ENCODE measurements at regions not wholly inside any gene's neighbourhood (a gene's known extent, or its start where the extent isn't known, plus 50 kb on each side); places are given as distances from the start of the nearest gene placed in this dataset.

DNA sequence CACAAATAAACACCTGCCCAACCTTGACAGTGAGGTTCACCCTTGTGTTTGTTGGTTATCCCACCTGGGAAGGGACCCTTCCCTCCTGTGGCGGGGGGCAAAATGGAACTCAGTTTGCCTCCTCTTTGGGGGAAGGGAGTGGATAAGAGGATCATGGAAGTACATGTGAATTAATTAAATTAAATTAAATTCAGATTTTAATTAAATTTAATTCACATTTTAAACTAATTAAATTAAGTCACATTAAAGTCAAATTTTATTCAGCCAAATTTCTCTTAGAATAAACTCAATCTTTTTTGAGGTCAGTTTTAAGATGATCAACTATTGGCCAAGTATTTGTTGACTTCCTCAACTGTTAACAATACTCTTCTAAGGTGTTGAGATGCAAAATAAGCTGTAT, 252.4 kb upstream of the AJAP1 start:
- H3K4me3 ChIP-seq: no peak overlapping the region
- TF ChIP-seq CTCF (IDR thresholded peaks at IDR 0.05) (no peak), POLR2A (IDR thresholded peaks at IDR 0.05) (no peak)
- no peaks in the 10 kb centered on the region for H3K9me3 ChIP-seq
- no peak overlapping the region for H3K27ac ChIP-seq
- H3K4me1 ChIP-seq: no peaks in the 10 kb centered on the region
- H3K27me3 ChIP-seq: no peaks in the 10 kb centered on the region
- H3K36me3 ChIP-seq: no peaks in the 10 kb centered on the region
- DNase-seq: no peak
- intact Hi-C loops (cut with DNase I; ENCODE audit: low total_unique reads): no loop called here

DNA sequence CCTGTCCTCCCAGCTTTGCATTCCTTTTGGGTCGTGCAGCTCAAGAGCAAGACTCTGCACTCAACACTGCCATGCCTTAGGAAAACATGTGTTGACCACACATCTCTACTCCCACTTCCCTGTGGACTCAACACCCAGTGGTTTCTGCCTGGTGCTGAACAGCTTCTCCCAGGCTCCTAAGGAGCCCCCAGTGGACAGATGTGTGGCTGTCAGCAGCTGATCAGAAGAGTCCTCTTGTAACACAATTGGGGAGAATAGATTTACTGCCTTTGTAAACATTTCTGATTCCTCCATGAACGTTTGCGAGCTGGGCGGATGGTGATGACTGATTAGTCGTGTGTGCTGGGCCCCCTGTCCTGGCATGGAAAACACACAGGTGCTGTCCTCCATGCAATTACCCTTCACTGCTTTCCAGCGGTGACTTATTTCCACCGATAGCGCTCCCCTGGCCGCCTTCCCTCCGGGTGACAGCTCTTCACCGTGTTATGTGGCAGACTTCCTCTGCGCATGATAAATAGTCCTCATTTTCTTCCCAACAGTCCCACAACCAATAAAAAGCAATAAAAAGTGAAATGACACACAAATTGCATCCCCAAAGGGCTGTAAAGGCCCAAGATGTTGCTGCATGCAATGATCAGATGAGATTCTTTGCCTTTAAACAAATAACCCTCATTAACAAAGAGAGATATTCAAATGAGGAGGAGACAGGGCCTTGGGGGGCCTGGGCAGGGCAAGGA, 249.4 kb upstream of the AJAP1 start:
- Histone ChIP-seq H3K9me3 (no peaks in the 10 kb centered on the region), H3K4me3 (no peak overlapping the region), H3K27ac (no peak overlapping the region), H3K27me3 (no peaks in the 10 kb centered on the region), H3K4me1 (no peaks in the 10 kb centered on the region), H3K36me3 (no peaks in the 10 kb centered on the region)
- DNase-seq: no peak
- intact Hi-C loops (cut with DNase I; ENCODE audit: low total_unique reads): no loop called here
- no peak for TF ChIP-seq POLR2A (IDR thresholded peaks at IDR 0.05)
- no peak for TF ChIP-seq CTCF (IDR thresholded peaks at IDR 0.05)

GRCh38 chr1:4407851-4408250, 246.6 kb upstream of the AJAP1 start:
- no peaks in the 10 kb centered on the region for H3K9me3 ChIP-seq
- intact Hi-C loops (cut with DNase I; ENCODE audit: low total_unique reads): no loop called here
- TF ChIP-seq POLR2A (IDR thresholded peaks at IDR 0.05) (no peak), CTCF (IDR thresholded peaks at IDR 0.05) (no peak)
- H3K4me1 ChIP-seq: no peaks in the 10 kb centered on the region
- no peak overlapping the region for H3K27ac ChIP-seq
- no peaks in the 10 kb centered on the region for H3K36me3 ChIP-seq
- H3K4me3 ChIP-seq: no peak overlapping the region
- no peaks in the 10 kb centered on the region for H3K27me3 ChIP-seq
- DNase-seq: no peak

DNA sequence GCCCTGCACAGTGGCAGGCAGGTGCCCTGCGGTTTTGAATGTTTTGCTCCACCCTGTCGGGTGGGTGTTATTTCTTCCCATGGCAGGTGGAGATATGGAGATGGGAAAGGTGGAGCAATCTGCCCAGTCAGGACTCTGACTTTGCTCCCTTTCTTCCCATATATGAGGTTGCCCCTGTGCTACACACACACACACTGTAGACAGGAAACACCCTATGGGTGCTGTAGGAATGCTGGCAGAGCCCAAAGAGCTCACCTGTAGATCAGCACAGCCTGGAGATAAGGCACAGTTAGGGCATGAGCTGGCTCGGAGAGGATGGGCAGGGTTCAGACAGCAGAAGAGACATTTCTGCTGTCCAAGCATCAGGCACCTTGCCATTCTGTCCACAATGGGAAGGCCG, 246.0 kb upstream of the AJAP1 start:
- no peak overlapping the region for H3K4me3 ChIP-seq
- no peak for TF ChIP-seq CTCF (IDR thresholded peaks at IDR 0.05)
- TF ChIP-seq POLR2A (IDR thresholded peaks at IDR 0.05): no peak
- no peaks in the 10 kb centered on the region for H3K9me3 ChIP-seq
- no peaks in the 10 kb centered on the region for H3K27me3 ChIP-seq
- H3K36me3 ChIP-seq: no peaks in the 10 kb centered on the region
- no peak for DNase-seq
- no peaks in the 10 kb centered on the region for H3K4me1 ChIP-seq
- H3K27ac ChIP-seq: no peak overlapping the region
- intact Hi-C loops (cut with DNase I; ENCODE audit: low total_unique reads): no loop called here

- no peak for DNase-seq
Measured at GRCh38 chr1:4411862-4412261, 242.5 kb upstream of the AJAP1 start.

More at GRCh38 chr1:4411862-4412261, 242.5 kb upstream of the AJAP1 start:
- no peak overlapping the region for H3K4me3 ChIP-seq
- H3K27ac ChIP-seq: no peak overlapping the region
- intact Hi-C loops (cut with DNase I; ENCODE audit: low total_unique reads): no loop called here
- H3K4me1 ChIP-seq: no peaks in the 10 kb centered on the region
- H3K9me3 ChIP-seq: no peaks in the 10 kb centered on the region
- TF ChIP-seq POLR2A (IDR thresholded peaks at IDR 0.05): no peak
- TF ChIP-seq CTCF (IDR thresholded peaks at IDR 0.05): no peak
- no peaks in the 10 kb centered on the region for H3K27me3 ChIP-seq
- H3K36me3 ChIP-seq: no peaks in the 10 kb centered on the region
